Ishikawa (cell line): ENCODE measurements at regions not wholly inside any gene's neighbourhood (a gene's known extent, or its start where the extent isn't known, plus 50 kb on each side); places are given as distances from the start of the nearest gene placed in this dataset.

Experiments used
- CEBPB ChIP-seq: IDR thresholded peaks from 2 replicates; pipeline ENCODE4 v1.6.1; 2012
- CREB1 ChIP-seq: IDR thresholded peaks from 2 replicates; pipeline ENCODE4 v1.6.1; 2012; ENCODE audit warnings: low read depth
- EGR1 ChIP-seq: IDR thresholded peaks from 2 replicates; pipeline ENCODE4 v1.6.1; 2012
- EP300 ChIP-seq: IDR thresholded peaks from 2 replicates; pipeline ENCODE4 v1.6.1; 2012; ENCODE audit warnings: borderline replicate concordance
- FOXM1 ChIP-seq: IDR thresholded peaks from 2 replicates; pipeline ENCODE4 v1.6.1; 2012; ENCODE audit warnings: low read depth, borderline replicate concordance
- MAX ChIP-seq: IDR thresholded peaks from 2 replicates; pipeline ENCODE4 v1.6.1; 2012
- NFIC ChIP-seq: IDR thresholded peaks from 2 replicates; pipeline ENCODE4 v1.6.1; 2012
- RAD21 ChIP-seq: IDR thresholded peaks from 2 replicates; pipeline ENCODE4 v1.6.1; 2012; ENCODE audit warnings: low read depth
- REST ChIP-seq: IDR thresholded peaks from 2 replicates; pipeline ENCODE4 v1.6.1; 2012; ENCODE audit warnings: low read depth, mild to moderate bottlenecking
- TAF1 ChIP-seq: IDR thresholded peaks from 2 replicates; pipeline ENCODE4 v1.6.1; 2012; ENCODE audit warnings: low read depth, mild to moderate bottlenecking
- TCF12 ChIP-seq: IDR thresholded peaks from 2 replicates; pipeline ENCODE4 v1.6.1; 2012; ENCODE audit warnings: low read depth
- TEAD4 ChIP-seq: IDR thresholded peaks from 2 replicates; pipeline ENCODE4 v1.6.1; 2012
- USF1 ChIP-seq: IDR thresholded peaks from 2 replicates; pipeline ENCODE4 v1.6.1; 2012
- YY1 ChIP-seq: IDR thresholded peaks from 2 replicates; pipeline ENCODE4 v1.6.1; 2012; ENCODE audit warnings: low read depth
- ZBTB7A ChIP-seq: IDR thresholded peaks from 2 replicates; pipeline ENCODE4 v1.6.1; 2012; ENCODE audit warnings: low read depth

GRCh38 chr3:150144191-150144708 is 173.6 kb upstream of the PFN2 start:
- TF ChIP-seq YY1 (no peak), CREB1 (no peak), RAD21 (no peak), CEBPB (no peak), EP300 (no peak), USF1 (no peak), NFIC (no peak), TAF1 (no peak), ZBTB7A (no peak), TEAD4 (no peak), EGR1 (no peak), REST (no peak), TCF12 (no peak)

GRCh38 chr3:150142936-150143335 is 172.2 kb upstream of the PFN2 start:
- TF ChIP-seq FOXM1 (no peak), CEBPB (no peak), YY1 (no peak), TAF1 (no peak), TCF12 (no peak), TEAD4 (no peak), EP300 (no peak), EGR1 (no peak), MAX (no peak), REST (no peak), USF1 (no peak), RAD21 (no peak), ZBTB7A (no peak)

- TF ChIP-seq ZBTB7A (no peak), MAX (no peak), TEAD4 (no peak), CREB1 (no peak), YY1 (no peak), REST (no peak), EP300 (no peak), CEBPB (no peak), NFIC (no peak), TCF12 (no peak), RAD21 (no peak), FOXM1 (no peak), EGR1 (no peak)
Observed at GRCh38 chr3:150141790-150142326, 171.2 kb upstream of the PFN2 start.

- TF ChIP-seq FOXM1 = no peak
- no peak for TF ChIP-seq EP300
- TF ChIP-seq MAX = no peak
- no peak for TF ChIP-seq USF1
- no peak for TF ChIP-seq EGR1
- TF ChIP-seq NFIC = no peak
- no peak for TF ChIP-seq TCF12
- TF ChIP-seq TEAD4 = no peak
- TF ChIP-seq RAD21 = no peak
- TF ChIP-seq REST = no peak
- no peak for TF ChIP-seq TAF1
- TF ChIP-seq CREB1 = no peak
- no peak for TF ChIP-seq ZBTB7A
- no peak for TF ChIP-seq YY1
Observed at GRCh38 chr3:150140614-150141321, 170.1 kb upstream of the PFN2 start.
